ENCODE measurements at regions not wholly inside any gene's neighbourhood (a gene's known extent, or its start where the extent isn't known, plus 50 kb on each side); places are given as distances from the start of the nearest gene placed in this dataset.

- no peak for TF ChIP-seq CTCF (IDR thresholded peaks at IDR 0.05)
- no peak for TF ChIP-seq POLR2A (IDR thresholded peaks at IDR 0.05)
Observed at GRCh38 chr2:120592084-120592483, 143.6 kb upstream of the GLI2 start.
